Fibroblast of the aortic adventitia (primary cell): ENCODE measurements at regions not wholly inside any gene's neighbourhood (a gene's known extent, or its start where the extent isn't known, plus 50 kb on each side); places are given as distances from the start of the nearest gene placed in this dataset.
A peak's percentile ranks its signal among the peaks of the same experiment; 100 is the strongest.

Source experiments
- DNase-seq: peaks from one replicate; pipeline ENCODE4 v3.0.0-alpha.2; 2010; ENCODE audit warnings: low read depth
- H3K4me3 ChIP-seq: 2 replicates; pipeline ENCODE4 v1.5.1; 2011; ENCODE audit warnings: low read depth, mild to moderate bottlenecking, control low read depth, low read length, moderate library complexity
- TF ChIP-seq, protein P1 (sequence below): IDR thresholded peaks from 2 replicates; pipeline ENCODE4 v1.5.1; 2011; ENCODE audit warnings: mild to moderate bottlenecking, low read length, control low read depth, inconsistent platforms; ENCODE audit not compliant: insufficient read depth

DNA sequence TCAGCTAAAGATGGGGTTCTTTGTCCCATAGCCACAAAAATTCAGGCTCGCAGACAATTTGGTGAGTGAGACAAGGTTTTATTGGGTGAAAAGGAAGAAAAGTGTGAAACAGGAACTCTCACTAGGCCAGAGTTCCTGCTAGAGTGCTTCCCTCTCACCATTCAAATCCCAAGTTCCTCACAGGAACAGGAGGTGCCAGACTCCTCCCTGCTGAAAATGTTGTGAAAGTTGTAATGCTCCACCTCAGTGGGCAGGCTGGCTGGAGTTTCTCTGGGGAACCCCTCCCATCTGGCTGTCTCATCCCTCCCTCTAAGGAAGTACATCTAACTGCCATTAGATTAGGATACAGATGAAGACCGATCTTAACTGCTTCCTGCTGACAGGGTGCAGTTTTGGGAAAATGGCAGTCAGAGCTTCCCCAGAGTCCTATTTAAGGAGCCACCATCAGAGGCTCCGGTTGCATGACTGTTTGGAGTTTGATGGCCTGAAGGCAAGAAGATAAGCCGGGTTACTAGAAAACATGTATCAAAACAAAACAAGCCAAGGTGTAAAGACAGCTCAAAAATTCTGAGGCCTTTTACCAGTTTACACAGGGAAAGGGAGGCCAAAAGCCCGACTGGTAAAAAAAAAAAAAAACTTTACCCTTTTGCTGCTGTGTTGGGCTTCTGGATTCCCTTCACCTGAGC is 127.6 kb downstream of the FSCB start:
- DNase-seq = peak; percentile 4
- TF ChIP-seq, protein P1, sequence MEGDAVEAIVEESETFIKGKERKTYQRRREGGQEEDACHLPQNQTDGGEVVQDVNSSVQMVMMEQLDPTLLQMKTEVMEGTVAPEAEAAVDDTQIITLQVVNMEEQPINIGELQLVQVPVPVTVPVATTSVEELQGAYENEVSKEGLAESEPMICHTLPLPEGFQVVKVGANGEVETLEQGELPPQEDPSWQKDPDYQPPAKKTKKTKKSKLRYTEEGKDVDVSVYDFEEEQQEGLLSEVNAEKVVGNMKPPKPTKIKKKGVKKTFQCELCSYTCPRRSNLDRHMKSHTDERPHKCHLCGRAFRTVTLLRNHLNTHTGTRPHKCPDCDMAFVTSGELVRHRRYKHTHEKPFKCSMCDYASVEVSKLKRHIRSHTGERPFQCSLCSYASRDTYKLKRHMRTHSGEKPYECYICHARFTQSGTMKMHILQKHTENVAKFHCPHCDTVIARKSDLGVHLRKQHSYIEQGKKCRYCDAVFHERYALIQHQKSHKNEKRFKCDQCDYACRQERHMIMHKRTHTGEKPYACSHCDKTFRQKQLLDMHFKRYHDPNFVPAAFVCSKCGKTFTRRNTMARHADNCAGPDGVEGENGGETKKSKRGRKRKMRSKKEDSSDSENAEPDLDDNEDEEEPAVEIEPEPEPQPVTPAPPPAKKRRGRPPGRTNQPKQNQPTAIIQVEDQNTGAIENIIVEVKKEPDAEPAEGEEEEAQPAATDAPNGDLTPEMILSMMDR = no peak
- H3K4me3 ChIP-seq = no peak overlapping the region

DNA sequence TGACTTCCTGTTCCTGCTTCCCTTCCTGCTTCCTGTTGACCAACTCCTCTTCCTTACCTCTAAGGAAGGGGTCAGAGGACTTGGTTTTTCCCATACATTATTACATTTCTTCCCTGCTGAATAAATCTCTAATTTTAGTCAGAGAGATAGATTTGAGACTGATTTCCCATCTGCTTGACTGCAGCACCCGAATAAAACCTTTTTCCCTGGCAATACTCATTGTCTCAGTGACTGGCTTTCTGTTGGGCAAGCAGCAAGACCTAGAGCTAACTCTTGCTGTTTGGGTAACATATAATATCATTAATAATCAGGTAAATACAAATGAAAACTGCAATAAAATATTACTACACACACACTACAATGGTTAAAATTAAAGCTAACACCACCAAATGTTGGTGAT is 132.2 kb downstream of the FSCB start:
- TF ChIP-seq, protein P1 = no peak
- DNase-seq = no peak
- H3K4me3 ChIP-seq = no peak overlapping the region

DNA sequence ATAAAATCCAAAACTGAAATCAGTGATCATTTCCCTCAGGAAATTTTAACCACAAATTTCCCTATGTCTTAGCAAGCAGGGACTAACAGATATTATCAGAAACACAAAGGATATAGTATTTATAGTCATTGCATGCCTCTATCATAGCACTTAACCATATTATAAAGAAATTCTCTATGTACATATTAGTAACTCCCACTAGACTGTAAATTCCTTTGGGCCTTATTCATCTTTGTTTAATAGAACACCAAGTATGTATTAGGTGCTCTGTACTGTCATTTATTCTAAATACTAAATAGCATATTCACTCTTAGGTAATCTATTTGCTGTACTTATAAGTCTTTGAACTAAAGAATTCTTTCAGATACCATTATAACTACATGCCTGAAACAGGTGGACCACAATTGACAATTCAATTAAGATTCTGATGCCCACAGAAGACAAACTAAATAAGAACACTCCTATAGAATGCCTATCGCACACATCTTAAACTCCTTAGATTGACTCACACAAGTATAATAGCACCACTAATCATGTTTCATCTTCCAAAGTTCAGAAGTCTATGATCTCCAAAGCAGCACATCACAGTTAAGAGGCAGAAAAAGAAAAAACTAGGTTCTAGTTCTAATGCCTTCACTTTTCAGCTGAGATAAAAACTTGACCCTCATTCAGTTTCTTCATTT is 134.1 kb downstream of the FSCB start:
- H3K4me3 ChIP-seq = no peak overlapping the region
- no peak for DNase-seq
- TF ChIP-seq, protein P1 = no peak

DNA sequence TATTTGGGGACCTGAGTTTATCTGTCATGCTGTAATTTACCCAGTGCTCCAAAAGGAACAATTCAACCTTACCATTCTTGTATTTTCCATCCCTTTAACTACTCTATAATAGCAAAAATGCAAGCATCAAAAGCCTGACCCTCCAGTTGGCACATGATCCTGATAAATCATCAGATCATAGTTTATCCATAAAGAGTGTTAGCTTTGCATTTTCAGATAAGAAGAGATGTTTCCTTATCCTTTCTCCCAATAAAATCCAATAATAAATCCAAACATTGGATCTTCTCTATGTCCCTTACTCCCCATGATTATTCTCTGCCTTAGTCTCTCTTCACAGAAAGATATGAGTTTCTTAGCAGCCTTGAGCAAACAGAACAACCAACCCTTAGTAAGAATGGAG is 134.9 kb downstream of the FSCB start:
- no peak overlapping the region for H3K4me3 ChIP-seq
- TF ChIP-seq, protein P1 = no peak
- no peak for DNase-seq

DNA sequence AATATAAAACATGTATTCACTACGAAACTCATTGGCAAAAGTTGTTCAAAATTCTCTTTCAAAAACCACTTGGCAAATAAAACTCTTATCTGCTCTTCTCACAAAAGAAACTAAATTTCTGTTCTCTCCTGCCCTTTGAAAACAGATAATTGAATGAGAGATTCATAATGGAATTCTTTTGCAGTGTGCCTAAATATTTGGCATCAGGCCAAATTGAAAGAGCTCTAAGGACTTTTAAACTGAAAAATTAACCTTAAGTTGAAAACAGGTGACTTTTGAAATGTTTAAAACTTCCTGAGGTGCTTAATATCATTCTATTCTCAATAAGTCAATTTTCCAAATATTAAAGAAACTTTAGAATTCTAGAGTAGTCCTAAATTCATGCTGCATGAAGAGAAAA is 136.4 kb downstream of the FSCB start:
- peak; percentile 15 for DNase-seq
- TF ChIP-seq, protein P1 = no peak
- H3K4me3 ChIP-seq = no peak overlapping the region

DNA sequence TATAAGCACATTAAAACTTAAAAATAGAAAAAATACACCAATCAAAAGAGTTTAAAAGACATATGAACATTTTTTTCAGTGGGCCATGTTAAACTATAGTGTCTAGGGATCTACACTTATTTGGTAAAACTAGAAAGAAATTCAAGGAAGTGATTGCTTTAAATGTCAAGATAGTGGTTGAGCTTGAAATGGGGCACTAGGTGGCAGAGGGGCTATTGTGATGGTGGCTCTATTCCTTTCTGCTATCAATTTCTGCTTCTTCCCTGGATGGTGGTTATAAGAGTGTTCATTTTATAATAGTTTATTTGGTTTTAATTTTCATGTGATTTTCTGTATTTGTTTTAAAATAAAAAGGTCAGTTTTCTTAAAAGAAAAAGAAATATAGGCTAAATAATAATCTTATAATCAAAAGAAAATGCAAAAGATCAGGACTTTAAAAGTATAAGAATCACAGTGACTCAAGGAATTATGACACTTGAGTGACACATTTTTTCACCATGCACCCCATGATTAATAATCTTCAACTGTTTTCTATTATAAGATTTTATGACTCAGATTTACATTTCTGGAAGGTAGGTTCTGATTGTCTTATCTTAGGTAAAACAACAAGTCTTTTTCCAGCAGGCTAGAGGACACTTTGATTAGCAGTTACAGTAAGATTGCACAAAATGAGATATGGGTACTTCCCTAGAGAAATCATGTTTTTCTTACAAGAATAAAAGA is 137.5 kb downstream of the FSCB start:
- peak; percentile 9 for DNase-seq

More for the DNA sequence above, 137.5 kb downstream of the FSCB start:
- H3K4me3 ChIP-seq = no peak overlapping the region
- TF ChIP-seq, protein P1 = no peak
